GM18505 (cell line): ENCODE measurements at regions not wholly inside any gene's neighbourhood (a gene's known extent, or its start where the extent isn't known, plus 50 kb on each side); places are given as distances from the start of the nearest gene placed in this dataset.
"Not testable (repeated sequence)": the region's sequence is repeated elsewhere in the genome, so short reads cannot be mapped to it uniquely, and the experiment has no call there.

Experiments used
- ATAC-seq: cut with Tn5 transposase; IDR thresholded peaks from one replicate; pipeline ENCODE4 v1.9.1; 2021; ENCODE audit not compliant: unreplicated experiment
- POLR2A ChIP-seq: IDR thresholded peaks from 4 replicates; pipeline ENCODE4 v1.6.1; 2011; ENCODE audit warnings: borderline replicate concordance; ENCODE audit not compliant: insufficient read depth, insufficient read length; ENCODE audit errors: extremely low read depth

DNA sequence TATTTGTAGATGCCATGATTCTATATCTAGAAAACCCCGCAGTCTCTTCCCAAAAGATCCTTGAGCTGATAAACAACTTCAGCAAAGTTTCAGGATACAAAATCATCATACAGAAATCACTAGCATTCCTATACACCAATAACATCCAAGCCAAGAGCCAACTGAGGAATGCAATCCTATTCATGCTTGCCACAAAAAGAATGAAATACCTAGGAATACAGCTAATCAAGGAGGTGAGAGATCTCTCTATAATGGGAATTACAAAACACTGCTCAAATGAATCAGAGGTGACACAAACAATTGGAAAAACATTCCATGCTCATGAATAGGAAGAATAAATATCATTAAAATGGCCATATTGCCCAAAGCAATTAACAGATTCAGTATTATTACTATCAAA is 551.4 kb upstream of the SLC39A10 start:
- no peak for ATAC-seq
- TF ChIP-seq POLR2A = no peak

DNA sequence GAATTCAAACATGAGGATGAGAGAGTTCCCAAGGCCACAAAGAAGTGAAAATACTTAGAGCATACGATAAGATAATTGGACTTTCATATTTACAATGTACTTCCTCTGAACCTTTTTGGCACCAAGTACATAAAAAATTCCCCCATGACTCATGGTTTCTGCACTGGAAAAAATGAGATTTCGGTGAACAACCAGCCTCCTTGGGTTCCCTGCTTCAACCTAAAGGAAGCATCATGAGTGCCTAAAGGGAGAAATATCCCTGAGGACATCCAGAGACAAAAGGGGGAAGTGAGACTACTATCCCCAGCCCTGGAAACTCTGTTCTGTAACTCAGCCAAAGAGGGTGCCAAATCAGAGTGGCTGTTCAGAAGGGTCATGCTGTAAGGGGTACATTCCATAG is 562.7 kb upstream of the SLC39A10 start:
- TF ChIP-seq POLR2A = no peak
- ATAC-seq = peak; percentile 48

DNA sequence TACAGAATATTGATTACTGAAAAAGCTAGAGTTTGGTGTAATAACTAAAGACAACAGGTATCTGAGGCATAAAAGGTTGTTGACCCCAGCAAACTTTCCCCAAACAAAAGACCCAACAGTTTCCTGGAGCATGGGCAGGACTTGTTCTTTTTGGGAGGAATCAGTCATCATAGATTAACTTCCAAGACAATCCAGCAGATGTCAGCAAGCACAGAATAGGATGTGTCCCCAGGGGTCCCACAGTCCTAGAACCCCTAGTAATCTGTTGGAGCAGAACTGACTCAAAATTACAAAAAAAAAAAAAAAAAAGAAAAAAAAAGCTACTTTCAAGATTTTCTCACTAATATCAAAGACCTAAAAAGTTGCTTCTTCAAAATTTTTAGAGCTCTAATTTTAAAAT is 564.7 kb upstream of the SLC39A10 start:
- no peak for ATAC-seq
- TF ChIP-seq POLR2A = no peak

DNA sequence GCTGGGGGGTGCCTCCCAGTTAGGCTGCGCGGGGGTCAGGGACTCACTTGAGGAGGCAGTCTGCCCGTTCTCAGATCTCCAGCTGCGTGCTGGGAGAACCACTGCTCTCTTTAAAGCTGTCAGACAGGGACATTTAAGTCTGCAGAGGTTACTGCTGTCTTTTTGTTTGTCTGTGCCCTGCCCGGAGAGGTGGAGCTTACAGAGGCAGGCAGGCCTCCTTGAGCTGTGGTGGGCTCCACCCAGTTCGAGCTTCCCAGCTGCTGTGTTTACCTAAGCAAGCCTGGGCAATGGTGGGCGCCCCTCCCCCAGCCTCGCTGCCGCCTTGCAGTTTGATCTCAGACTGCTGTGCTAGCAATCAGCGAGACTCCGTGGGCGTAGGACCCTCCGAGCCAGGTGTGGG is 584.2 kb upstream of the SLC39A10 start:
- not testable (repeated sequence) for ATAC-seq

DNA sequence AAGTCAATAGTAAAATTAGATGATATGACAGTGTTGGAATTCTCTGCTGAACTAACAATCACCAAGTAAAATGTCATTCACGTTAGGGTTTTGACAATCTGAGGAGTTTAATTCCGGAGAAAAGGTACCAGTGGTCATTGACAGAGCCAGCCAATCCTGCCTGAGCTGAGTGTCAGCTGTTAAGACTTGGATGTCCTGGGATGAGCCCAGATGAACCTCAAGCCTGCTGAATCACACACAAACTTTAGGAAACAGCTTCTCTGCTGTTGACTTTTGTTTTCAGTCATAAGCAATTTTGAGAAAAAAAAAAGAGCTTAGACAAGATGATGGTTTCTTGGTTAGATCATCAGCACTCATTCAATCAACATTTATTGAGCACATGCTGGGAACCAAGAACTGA is 600.0 kb upstream of the SLC39A10 start:
- no peak for TF ChIP-seq POLR2A

DNA sequence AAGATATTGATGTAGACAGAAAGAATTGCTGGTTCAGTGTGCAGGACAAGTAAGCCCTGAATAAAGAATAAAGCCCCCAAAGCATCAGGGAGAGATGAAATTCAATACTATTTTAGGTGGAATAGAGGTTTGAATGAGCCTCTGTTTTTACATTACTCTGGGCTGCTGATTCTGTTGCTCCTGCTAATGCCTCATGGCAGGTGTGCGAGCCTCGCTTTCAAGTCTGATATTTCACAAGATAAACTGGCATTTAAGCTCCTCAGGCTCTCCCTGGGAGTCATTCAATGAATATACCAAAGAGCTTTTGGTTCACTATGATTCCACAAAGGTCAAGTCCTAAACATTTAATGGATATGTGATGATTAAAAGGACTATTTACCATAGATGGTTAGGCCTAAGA is 601.0 kb upstream of the SLC39A10 start:
- no peak for ATAC-seq
- TF ChIP-seq POLR2A = no peak

More for the DNA sequence above, 600.0 kb upstream of the SLC39A10 start:
- no peak for ATAC-seq

DNA sequence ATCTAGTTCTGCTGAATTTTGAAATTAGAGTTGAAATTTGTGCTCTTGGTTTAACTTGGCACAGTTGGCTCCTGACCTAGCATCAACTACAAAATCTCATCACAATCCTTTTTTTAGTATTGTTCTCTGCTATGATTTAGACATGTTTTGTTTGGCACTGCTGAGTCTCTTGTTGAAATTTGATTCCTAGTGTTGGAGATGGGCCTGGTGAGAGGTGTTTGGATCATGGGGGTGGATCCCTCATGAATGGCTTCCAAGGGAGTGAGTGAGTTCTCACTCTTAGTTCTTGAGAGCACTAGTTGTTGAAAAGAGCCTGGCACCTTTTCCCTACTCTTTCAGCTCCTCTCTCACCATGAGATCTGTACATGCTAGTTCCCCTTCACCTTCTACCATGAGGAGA is 605.6 kb upstream of the SLC39A10 start:
- ATAC-seq = no peak
- TF ChIP-seq POLR2A = no peak

DNA sequence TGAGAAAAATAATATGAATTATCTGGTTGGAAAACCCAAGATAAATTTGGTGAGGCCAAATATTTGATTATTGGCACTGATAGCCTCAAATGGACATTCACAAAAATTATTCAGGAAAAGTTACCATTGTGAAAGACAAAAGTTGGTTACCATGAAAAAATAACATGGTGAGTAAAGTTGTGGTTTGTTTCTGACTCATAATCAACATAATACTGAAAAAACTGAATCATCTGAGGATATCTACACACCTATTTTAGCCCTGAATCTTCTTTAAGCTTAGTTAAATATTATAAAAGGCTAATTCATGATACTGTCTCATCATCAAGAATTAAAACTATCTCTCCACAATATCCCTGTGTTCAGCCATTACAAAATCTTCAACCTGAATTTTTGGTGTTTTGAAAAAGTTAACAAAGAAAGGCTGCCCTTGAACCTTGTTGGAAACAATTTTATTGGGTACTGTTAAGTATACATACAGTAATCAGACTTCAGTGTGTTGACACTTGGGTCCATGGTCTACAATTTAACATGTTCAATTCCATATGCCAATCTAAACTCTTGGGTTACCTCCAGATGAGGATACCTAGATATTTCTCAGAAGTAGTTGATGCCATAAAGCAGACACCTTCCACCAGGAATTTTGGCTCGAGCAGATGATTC is 607.5 kb upstream of the SLC39A10 start:
- ATAC-seq = peak; percentile 79
- TF ChIP-seq POLR2A = no peak

DNA sequence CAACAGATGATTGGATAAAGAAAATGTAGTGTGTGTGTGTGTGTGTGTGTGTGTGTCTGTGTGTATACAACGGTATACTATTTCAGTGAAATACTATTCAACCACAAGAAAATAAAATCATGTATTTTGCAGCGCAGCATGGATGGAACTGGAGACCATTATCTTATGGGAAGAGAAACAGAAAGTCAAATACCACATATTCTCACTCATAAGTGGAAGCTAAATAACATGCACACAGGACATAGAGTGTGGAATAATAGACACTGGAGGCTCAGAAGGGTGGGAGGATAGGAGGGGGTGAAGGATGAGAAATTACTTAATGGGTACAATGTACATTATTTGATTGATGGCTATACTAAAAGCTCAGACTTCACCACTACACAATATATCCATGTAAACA is 609.1 kb upstream of the SLC39A10 start:
- TF ChIP-seq POLR2A = no peak
- ATAC-seq = no peak

DNA sequence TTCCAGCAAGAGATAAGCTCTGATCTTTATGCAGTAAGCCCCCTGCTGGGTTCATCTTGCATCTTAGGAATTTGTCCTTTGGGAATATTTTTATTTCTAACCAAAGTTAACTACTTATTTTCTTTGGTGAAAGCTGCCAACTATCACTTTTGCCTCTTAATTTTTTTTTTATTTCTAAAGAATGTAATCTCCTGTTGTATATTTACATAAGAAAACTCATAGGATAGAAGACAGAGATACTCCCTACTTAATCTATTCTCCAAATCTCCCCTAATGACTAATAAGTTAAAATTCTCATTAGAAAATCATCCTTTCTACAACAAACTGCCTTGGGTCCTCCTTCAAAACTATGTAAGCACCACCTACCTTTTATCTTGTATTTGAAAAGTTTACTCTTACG is 612.2 kb upstream of the SLC39A10 start:
- ATAC-seq = no peak
- TF ChIP-seq POLR2A = no peak

DNA sequence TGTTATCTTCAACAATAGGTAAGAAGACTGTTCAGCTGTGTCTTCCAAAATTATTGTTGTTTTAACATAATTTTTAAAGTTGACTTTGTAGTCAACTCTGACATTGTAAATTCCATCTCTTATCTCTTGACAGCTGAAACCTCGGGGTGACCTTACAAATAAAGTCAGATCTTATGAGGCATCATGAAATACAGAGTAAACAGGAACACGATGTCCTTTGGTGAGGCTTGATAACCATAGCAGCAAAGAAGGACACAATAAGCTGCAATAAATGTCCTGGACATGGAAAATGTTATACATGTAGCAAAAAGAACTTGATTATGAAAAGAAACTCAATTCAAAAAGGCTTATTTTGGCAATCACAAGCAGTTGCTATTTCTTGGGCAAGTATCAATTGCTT is 618.9 kb upstream of the SLC39A10 start:
- ATAC-seq = no peak
- TF ChIP-seq POLR2A = no peak

DNA sequence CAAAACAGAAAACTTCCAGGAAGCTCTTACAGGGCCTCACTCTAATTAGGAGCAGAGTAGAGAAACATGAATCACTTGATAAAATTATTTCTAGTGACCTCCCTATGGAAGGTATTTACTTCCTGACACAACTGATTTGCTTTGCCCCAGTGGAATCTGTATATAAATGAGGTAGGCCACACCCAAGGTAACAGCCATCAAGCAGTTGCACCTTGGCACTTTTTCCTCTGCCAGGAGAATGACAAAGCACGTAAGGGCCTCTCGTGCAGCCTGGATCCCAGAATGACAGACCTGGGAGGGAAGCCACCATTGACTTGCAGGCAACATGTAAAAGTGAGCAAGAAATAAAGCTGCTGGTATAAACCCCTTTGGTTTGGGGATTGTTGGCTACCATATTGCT is 620.0 kb upstream of the SLC39A10 start:
- no peak for TF ChIP-seq POLR2A
- no peak for ATAC-seq

DNA sequence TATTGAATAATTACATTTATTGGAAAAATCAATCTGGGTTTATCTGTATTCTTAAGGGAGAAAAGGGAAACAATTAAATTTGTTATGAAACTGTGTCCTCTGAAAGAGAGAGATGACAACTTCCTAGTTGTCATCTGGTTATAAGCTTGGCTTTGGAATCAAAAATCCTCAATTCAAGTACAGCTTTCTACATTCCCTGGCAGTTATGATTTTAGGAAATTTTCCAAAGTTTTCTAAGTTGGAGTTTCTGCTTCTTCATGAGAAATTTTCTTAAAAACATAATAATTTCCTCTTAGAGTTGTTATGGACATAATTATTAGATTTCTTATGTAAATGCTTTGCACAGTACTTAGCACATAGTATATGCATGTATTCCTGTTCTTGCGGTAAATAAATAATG is 625.6 kb upstream of the SLC39A10 start:
- ATAC-seq = no peak
- TF ChIP-seq POLR2A = no peak

DNA sequence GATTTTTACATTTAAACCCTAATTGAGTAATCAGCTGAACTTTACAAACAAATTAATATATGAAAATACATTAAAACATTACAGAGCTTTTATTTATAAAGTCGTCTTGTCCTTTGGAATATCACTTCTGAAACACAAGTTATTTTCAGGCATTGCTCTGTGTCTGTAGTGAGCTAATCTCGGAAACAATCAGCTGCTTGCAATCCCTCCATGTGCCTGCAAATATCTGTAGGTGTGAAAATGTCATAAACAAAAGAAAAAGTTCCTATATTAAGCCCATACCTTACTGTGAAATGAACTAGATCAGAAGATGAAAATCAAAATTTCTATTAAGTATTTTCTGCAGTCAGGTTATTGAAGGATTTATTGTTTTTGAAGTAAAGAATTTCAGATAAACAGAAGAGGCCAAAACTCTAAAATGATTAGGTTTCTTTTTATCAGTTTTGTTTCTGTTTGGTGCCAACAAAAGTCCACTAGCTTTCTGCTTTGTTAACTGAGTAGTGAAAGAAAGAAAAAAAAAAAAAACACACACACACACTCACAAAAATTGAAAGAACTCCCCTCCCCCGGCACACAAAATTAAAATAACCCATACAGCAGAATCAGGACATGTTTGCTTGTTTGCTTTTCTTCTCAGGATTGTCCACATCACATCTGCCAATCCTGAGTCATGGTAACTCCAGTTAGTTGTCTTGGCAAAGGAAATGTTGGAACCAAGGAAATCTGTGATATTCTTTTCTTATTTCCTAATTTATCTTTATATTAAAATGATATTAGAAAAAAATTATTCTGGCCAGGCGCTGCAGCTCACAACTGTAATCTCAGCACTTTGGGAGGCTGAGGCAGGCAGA is 627.0 kb upstream of the SLC39A10 start:
- ATAC-seq = no peak
- no peak for TF ChIP-seq POLR2A
